ENCODE measurements at regions not wholly inside any gene's neighbourhood (a gene's known extent, or its start where the extent isn't known, plus 50 kb on each side); places are given as distances from the start of the nearest gene placed in this dataset.

GRCh38 chr1:232310541-232310940, 319.4 kb downstream of the SIPA1L2 start:
- H3K4me2 ChIP-seq (ENCODE audit: insufficient read depth, low read length) = no peak overlapping the region
- ChIA-PET CTCF (no interaction called here), POLR2A (no interaction called here)
- no peaks in the 10 kb centered on the region for H3K9me1 ChIP-seq (replicated peaks; ENCODE audit: control insufficient read depth, extremely low read depth, insufficient read depth, low read length)
- no peaks in the 10 kb centered on the region for H3K9me3 ChIP-seq (replicated peaks; ENCODE audit: control insufficient read depth, insufficient read depth, low read length)
- dilution Hi-C loops (cut with MboI; ENCODE audit: extremely low pct_ligation_motif_present, low sequenced_read_pairs) (no loop called here), intact Hi-C loops (cut with micrococcal nuclease) (no loop called here)
- no peak overlapping the region for H3K4me3 ChIP-seq (replicated peaks in 1 of 3; ENCODE audit: insufficient read depth in 1 of 3, low read depth in 1 of 3, low read length in 3 of 3)
- H3K27ac ChIP-seq (ENCODE audit: insufficient read depth, low read depth, low read length) = no peak overlapping the region
- TF ChIP-seq JUN (IDR thresholded peaks at IDR 0.05; ENCODE audit: borderline replicate concordance, insufficient read depth, insufficient read length, low read depth) (no peak), MYC (IDR thresholded peaks at IDR 0.05; ENCODE audit: low read depth, low read length) (no peak), FOS (IDR thresholded peaks at IDR 0.05; ENCODE audit: borderline replicate concordance, insufficient read depth, low read length) (no peak), GATA2 (IDR thresholded peaks at IDR 0.05; ENCODE audit: insufficient read depth, insufficient read length, low read depth, low read length) (no peak), MAX (IDR thresholded peaks at IDR 0.05; ENCODE audit: insufficient read depth, insufficient read length) (no peak), CTCF (IDR thresholded peaks at IDR 0.05; ENCODE audit: extremely low read depth in 1 of 2, insufficient read depth in 1 of 2, low read depth in 1 of 2, low read length in 2 of 2) (no peak), POLR2AphosphoS5 (IDR thresholded peaks at IDR 0.05; ENCODE audit: insufficient read depth, low read depth, low read length) (no peak), POLR2A (IDR thresholded peaks at IDR 0.05; ENCODE audit: low read depth, low read length) (no peak), EZH2 (IDR thresholded peaks at IDR 0.05; ENCODE audit: borderline replicate concordance, low read depth, low read length, severe bottlenecking) (no peak)
- BruUV-seq (replicated peaks) = no TSS peak
- H3K79me2 ChIP-seq (ENCODE audit: control insufficient read depth, insufficient read depth, low read length) = no peaks in the 10 kb centered on the region
- H2AFZ ChIP-seq (ENCODE audit: low read depth, low read length) = no peak overlapping the region
- H3K9ac ChIP-seq (replicated peaks; ENCODE audit: extremely low read depth, insufficient read depth, low read length) = no peak overlapping the region
- FAIRE-seq (no peak), DNase-seq (ENCODE audit: low read depth, low spot score) (no peak)
- H3K4me1 ChIP-seq (ENCODE audit: control insufficient read depth, extremely low read depth, insufficient read depth, low read length) = no peaks in the 10 kb centered on the region
- no peaks in the 10 kb centered on the region for H3K27me3 ChIP-seq (ENCODE audit: control insufficient read depth in 2 of 2, insufficient read depth in 2 of 2, low read length in 2 of 2)
- H4K20me1 ChIP-seq (replicated peaks; ENCODE audit: control insufficient read depth, extremely low read depth, insufficient read depth, low read length) = no peaks in the 10 kb centered on the region
- no peaks in the 10 kb centered on the region for H3K36me3 ChIP-seq (ENCODE audit: control insufficient read depth in 2 of 2, extremely low read depth in 1 of 2, insufficient read depth in 2 of 2, low read length in 2 of 2)

Data from endothelial cell of umbilical vein (primary cell).